HL-60 (cell line): ENCODE measurements at regions not wholly inside any gene's neighbourhood (a gene's known extent, or its start where the extent isn't known, plus 50 kb on each side); places are given as distances from the start of the nearest gene placed in this dataset.

Source experiments
- DNase-seq, 2 experiments: peaks; one replicate each; pipeline ENCODE4 v3.0.0-alpha.2; 2010 to 2020; ENCODE audit warnings: low read depth in 1 of 2, low spot score in 1 of 2
- H3K27ac ChIP-seq: fragments of 250-450 bp; sonication (Bioruptor Pico); replicated peaks from 2 replicates; pipeline ENCODE4 v1.5.1; 2020; ENCODE audit warnings: mild to moderate bottlenecking, moderate library complexity
- H3K27me3 ChIP-seq: fragments of 250-450 bp; sonication (Bioruptor Pico); 2 replicates; pipeline ENCODE4 v1.5.1; 2021; ENCODE audit warnings: mild to moderate bottlenecking, moderate library complexity; ENCODE audit not compliant: insufficient read depth, poor library complexity, severe bottlenecking
- H3K4me3 ChIP-seq: replicated peaks from 2 replicates; pipeline ENCODE4 v1.5.1; 2011; ENCODE audit warnings: mild to moderate bottlenecking, control low read depth, low read length; ENCODE audit not compliant: insufficient read depth
- CTCF ChIP-seq: IDR thresholded peaks from one replicate; pipeline ENCODE4 v1.5.1; 2011; ENCODE audit warnings: low read length, control low read depth, inconsistent platforms; ENCODE audit not compliant: insufficient read depth
- GABPA ChIP-seq: IDR thresholded peaks from 2 replicates; pipeline ENCODE4 v1.6.1; 2012; ENCODE audit warnings: low read depth
- POLR2AphosphoS5 ChIP-seq: IDR thresholded peaks from 2 replicates; pipeline ENCODE4 v1.6.1; 2012; ENCODE audit warnings: low read depth
- REST ChIP-seq: IDR thresholded peaks from 2 replicates; pipeline ENCODE4 v1.6.1; 2012; ENCODE audit warnings: low read depth; ENCODE audit not compliant: insufficient replicate concordance
- SPI1 ChIP-seq: IDR thresholded peaks from 2 replicates; pipeline ENCODE4 v1.6.1; 2012; ENCODE audit warnings: low read depth, mild to moderate bottlenecking, borderline replicate concordance

GRCh38 chr3:193996641-193997089 is 139.3 kb upstream of the HES1 start:
- no peak overlapping the region for H3K27ac ChIP-seq
- DNase-seq: no peak
- H3K27me3 ChIP-seq: no peaks in the 10 kb centered on the region
- TF ChIP-seq REST (no peak), SPI1 (no peak), GABPA (no peak), CTCF (no peak), POLR2AphosphoS5 (no peak)
- H3K4me3 ChIP-seq: no peak overlapping the region

- H3K4me3 ChIP-seq: no peak overlapping the region
- no peak for DNase-seq
- H3K27me3 ChIP-seq: no peaks in the 10 kb centered on the region
- H3K27ac ChIP-seq: no peak overlapping the region
- TF ChIP-seq SPI1 (no peak), POLR2AphosphoS5 (no peak), CTCF (no peak), GABPA (no peak), REST (no peak)
Measured at GRCh38 chr3:193997228-193998122, 138.5 kb upstream of the HES1 start.

- no peak for DNase-seq
- Histone ChIP-seq H3K27me3 (no peaks in the 10 kb centered on the region), H3K4me3 (no peak overlapping the region), H3K27ac (no peak overlapping the region)
- no peak for TF ChIP-seq REST
- TF ChIP-seq CTCF: no peak
- no peak for TF ChIP-seq SPI1
- TF ChIP-seq POLR2AphosphoS5: no peak
- no peak for TF ChIP-seq GABPA
Measured at GRCh38 chr3:193998123-193998448, 137.9 kb upstream of the HES1 start.
